Astrocyte (in vitro differentiated cells and primary cell): ENCODE measurements at regions not wholly inside any gene's neighbourhood (a gene's known extent, or its start where the extent isn't known, plus 50 kb on each side); places are given as distances from the start of the nearest gene placed in this dataset.

Experiments used
- DNase-seq: peaks from one replicate; pipeline ENCODE4 v3.0.0-alpha.2; 2010; ENCODE audit warnings: low read depth
- FAIRE-seq: peaks from 2 replicates; lab custom pipeline; 2011; peaks lifted over from hg19 to GRCh38; lab: Jason Lieb, UNC
- H2AFZ ChIP-seq: 2 replicates; pipeline ENCODE4 v1.6.0; 2012; ENCODE audit warnings: low read depth, low read length, inconsistent platforms
- H3K27ac ChIP-seq: 2 replicates; pipeline ENCODE4 v1.5.1; 2011; ENCODE audit warnings: low read depth, low read length, inconsistent platforms
- H3K27me3 ChIP-seq: 2 replicates; pipeline ENCODE4 v1.6.0; 2011; ENCODE audit warnings: low read length, inconsistent platforms; ENCODE audit not compliant: insufficient read depth
- H3K36me3 ChIP-seq: 2 replicates; pipeline ENCODE4 v1.5.1; 2011; ENCODE audit warnings: low read length, inconsistent platforms; ENCODE audit not compliant: insufficient read depth
- H3K4me1 ChIP-seq: 2 replicates; pipeline ENCODE4 v1.5.1; 2011; ENCODE audit warnings: low read length, inconsistent platforms; ENCODE audit not compliant: insufficient read depth
- H3K4me2 ChIP-seq: 2 replicates; pipeline ENCODE4 v1.6.0; 2012; ENCODE audit warnings: low read length, inconsistent platforms
- H3K4me3 ChIP-seq: 2 replicates; pipeline ENCODE4 v1.5.1; 2011; ENCODE audit warnings: low read depth, mild to moderate bottlenecking, low read length, inconsistent platforms; ENCODE audit not compliant: insufficient read depth
- H3K79me2 ChIP-seq: 2 replicates; pipeline ENCODE4 v1.6.0; 2012; ENCODE audit warnings: mild to moderate bottlenecking, low read length, inconsistent platforms; ENCODE audit not compliant: insufficient read depth
- H3K9ac ChIP-seq: 2 replicates; pipeline ENCODE4 v1.6.0; 2012; ENCODE audit warnings: mild to moderate bottlenecking, low read length, inconsistent platforms
- H3K9me3 ChIP-seq: 2 replicates; pipeline ENCODE4 v1.5.1; 2012; ENCODE audit warnings: low read depth, mild to moderate bottlenecking, low read length, inconsistent platforms; ENCODE audit not compliant: insufficient read depth
- H4K20me1 ChIP-seq: 2 replicates; pipeline ENCODE4 v1.6.0; 2012; ENCODE audit warnings: low read length, inconsistent platforms; ENCODE audit not compliant: insufficient read depth
- H3K27ac Mint-ChIP-seq: one replicate; pipeline ENCODE4 v1.8.0; 2021; ENCODE audit warnings: mild to moderate bottlenecking, mixed read lengths; ENCODE audit not compliant: unreplicated experiment
- H3K27me3 Mint-ChIP-seq: one replicate; pipeline ENCODE4 v1.8.0; 2021; ENCODE audit warnings: low read depth, mixed read lengths; ENCODE audit not compliant: unreplicated experiment
- H3K36me3 Mint-ChIP-seq: one replicate; pipeline ENCODE4 v1.8.0; 2021; ENCODE audit warnings: low read depth, mixed read lengths; ENCODE audit not compliant: unreplicated experiment
- H3K4me1 Mint-ChIP-seq: one replicate; pipeline ENCODE4 v1.8.0; 2021; ENCODE audit warnings: low read depth, mixed read lengths; ENCODE audit not compliant: unreplicated experiment
- H3K4me3 Mint-ChIP-seq: one replicate; pipeline ENCODE4 v1.8.0; 2021; ENCODE audit warnings: mild to moderate bottlenecking, moderate library complexity, mixed read lengths; ENCODE audit not compliant: unreplicated experiment
- H3K9me3 Mint-ChIP-seq: one replicate; pipeline ENCODE4 v1.8.0; 2021; ENCODE audit warnings: mild to moderate bottlenecking, mixed read lengths; ENCODE audit not compliant: unreplicated experiment
- CTCF ChIP-seq: IDR thresholded peaks from 2 replicates; pipeline ENCODE4 v1.5.1; 2011; ENCODE audit warnings: low read depth, mild to moderate bottlenecking, inconsistent platforms, low read length, moderate library complexity; ENCODE audit not compliant: insufficient read depth
- EZH2 ChIP-seq: IDR thresholded peaks from 2 replicates; pipeline ENCODE4 v1.6.1; 2012; ENCODE audit warnings: mild to moderate bottlenecking, low read length, inconsistent platforms; ENCODE audit not compliant: insufficient read depth

DNA sequence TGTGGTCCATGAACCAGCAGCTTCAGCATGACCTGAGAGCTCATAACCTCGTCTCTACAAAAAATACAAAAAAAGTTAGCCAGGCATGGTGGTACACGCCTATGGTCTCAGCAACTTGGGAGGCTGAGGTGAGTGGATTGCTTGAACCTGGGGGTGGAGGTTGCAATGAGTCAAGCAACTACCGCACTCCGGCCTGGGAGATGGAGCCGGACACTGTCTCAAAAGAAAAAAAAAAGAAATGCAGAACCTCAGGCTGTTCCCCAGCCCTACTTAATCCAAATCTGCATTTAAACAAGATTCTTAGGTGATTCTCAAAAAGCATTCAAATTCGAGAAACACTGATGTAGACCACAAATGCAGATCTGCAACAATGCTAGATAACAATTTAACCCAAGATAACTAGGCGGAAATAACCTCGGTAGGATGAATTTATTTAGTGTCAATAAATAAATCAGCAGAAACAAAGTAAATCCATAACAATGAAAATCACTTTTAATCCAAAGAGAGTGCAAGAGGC is 203.5 kb downstream of the SP3 start:
- H3K27me3 Mint-ChIP-seq = no peaks in the 10 kb centered on the region
- no peak overlapping the region for H3K9ac ChIP-seq
- no peaks in the 10 kb centered on the region for H3K9me3 ChIP-seq
- no peak overlapping the region for H3K27ac ChIP-seq
- peaks cover 3% of the 10 kb centered on the region for H3K9me3 Mint-ChIP-seq
- DNase-seq (no peak), FAIRE-seq (no peak)
- no peak overlapping the region for H3K4me3 ChIP-seq
- H3K79me2 ChIP-seq = no peaks in the 10 kb centered on the region
- H3K36me3 Mint-ChIP-seq = no peaks in the 10 kb centered on the region
- no peak for TF ChIP-seq EZH2
- TF ChIP-seq CTCF = no peak
- no peak overlapping the region for H3K4me2 ChIP-seq
- no peak overlapping the region for H3K27ac Mint-ChIP-seq
- H3K4me1 ChIP-seq = no peaks in the 10 kb centered on the region
- H4K20me1 ChIP-seq = no peaks in the 10 kb centered on the region
- no peaks in the 10 kb centered on the region for H3K27me3 ChIP-seq
- H3K36me3 ChIP-seq = no peaks in the 10 kb centered on the region
- no peak overlapping the region for H3K4me3 Mint-ChIP-seq
- no peak overlapping the region for H2AFZ ChIP-seq
- no peaks in the 10 kb centered on the region for H3K4me1 Mint-ChIP-seq

DNA sequence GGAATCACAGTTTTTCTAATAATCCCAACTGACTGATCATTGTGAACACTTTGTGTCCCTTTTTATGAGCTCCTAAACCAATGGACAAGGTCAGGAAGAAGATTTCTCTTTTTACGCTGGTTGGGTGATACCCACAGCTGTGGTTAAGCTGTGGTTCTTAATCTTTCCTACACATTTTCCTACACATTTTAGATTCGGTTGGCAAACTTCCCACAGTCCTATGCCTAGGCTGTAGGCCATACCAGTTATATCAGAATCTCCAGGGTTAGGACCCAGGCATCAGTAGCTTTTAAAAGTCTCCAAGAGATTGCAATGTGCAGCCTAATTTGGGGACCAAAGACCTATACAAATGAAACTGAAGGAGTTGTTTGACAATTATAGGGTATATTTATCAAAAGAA is 203.0 kb downstream of the SP3 start:
- Mint-ChIP-seq H3K4me1 (no peaks in the 10 kb centered on the region), H3K27me3 (no peaks in the 10 kb centered on the region), H3K4me3 (no peak overlapping the region), H3K9me3 (peaks cover 3% of the 10 kb centered on the region), H3K27ac (no peak overlapping the region), H3K36me3 (no peaks in the 10 kb centered on the region)
- no peak overlapping the region for H3K4me3 ChIP-seq
- no peak overlapping the region for H3K9ac ChIP-seq
- no peaks in the 10 kb centered on the region for H3K4me1 ChIP-seq
- DNase-seq (no peak), FAIRE-seq (no peak)
- no peak overlapping the region for H3K27ac ChIP-seq
- no peak overlapping the region for H2AFZ ChIP-seq
- H3K27me3 ChIP-seq = no peaks in the 10 kb centered on the region
- no peaks in the 10 kb centered on the region for H3K9me3 ChIP-seq
- no peak overlapping the region for H3K4me2 ChIP-seq
- H3K79me2 ChIP-seq = no peaks in the 10 kb centered on the region
- no peaks in the 10 kb centered on the region for H3K36me3 ChIP-seq
- H4K20me1 ChIP-seq = no peaks in the 10 kb centered on the region
- TF ChIP-seq EZH2 (no peak), CTCF (no peak)

GRCh38 chr2:173762864-173763263 is 202.3 kb downstream of the SP3 start:
- Histone ChIP-seq H3K36me3 (no peaks in the 10 kb centered on the region), H3K79me2 (no peaks in the 10 kb centered on the region), H3K27me3 (no peaks in the 10 kb centered on the region), H3K4me1 (no peaks in the 10 kb centered on the region), H3K4me2 (no peak overlapping the region), H3K4me3 (no peak overlapping the region), H3K27ac (no peak overlapping the region), H3K9me3 (no peaks in the 10 kb centered on the region), H4K20me1 (no peaks in the 10 kb centered on the region), H3K9ac (no peak overlapping the region), H2AFZ (no peak overlapping the region)
- TF ChIP-seq CTCF = no peak
- no peak for TF ChIP-seq EZH2
- peaks cover 3% of the 10 kb centered on the region for H3K9me3 Mint-ChIP-seq
- H3K4me3 Mint-ChIP-seq = no peak overlapping the region
- FAIRE-seq = no peak
- no peaks in the 10 kb centered on the region for H3K27me3 Mint-ChIP-seq
- no peak for DNase-seq
- H3K27ac Mint-ChIP-seq = no peak overlapping the region
- H3K4me1 Mint-ChIP-seq = no peaks in the 10 kb centered on the region
- no peaks in the 10 kb centered on the region for H3K36me3 Mint-ChIP-seq
